ENCODE measurements at regions not wholly inside any gene's neighbourhood (a gene's known extent, or its start where the extent isn't known, plus 50 kb on each side); places are given as distances from the start of the nearest gene placed in this dataset.
A peak's percentile ranks its signal among the peaks of the same experiment; 100 is the strongest.

GRCh38 chr9:105146677-105147076, 97.8 kb upstream of the SLC44A1 start:
- no peak overlapping the region for H3K4me3 ChIP-seq (ENCODE audit: low read depth, low read length)
- DNase-seq (ENCODE audit: low read depth) = no peak
- TF ChIP-seq, protein P1, sequence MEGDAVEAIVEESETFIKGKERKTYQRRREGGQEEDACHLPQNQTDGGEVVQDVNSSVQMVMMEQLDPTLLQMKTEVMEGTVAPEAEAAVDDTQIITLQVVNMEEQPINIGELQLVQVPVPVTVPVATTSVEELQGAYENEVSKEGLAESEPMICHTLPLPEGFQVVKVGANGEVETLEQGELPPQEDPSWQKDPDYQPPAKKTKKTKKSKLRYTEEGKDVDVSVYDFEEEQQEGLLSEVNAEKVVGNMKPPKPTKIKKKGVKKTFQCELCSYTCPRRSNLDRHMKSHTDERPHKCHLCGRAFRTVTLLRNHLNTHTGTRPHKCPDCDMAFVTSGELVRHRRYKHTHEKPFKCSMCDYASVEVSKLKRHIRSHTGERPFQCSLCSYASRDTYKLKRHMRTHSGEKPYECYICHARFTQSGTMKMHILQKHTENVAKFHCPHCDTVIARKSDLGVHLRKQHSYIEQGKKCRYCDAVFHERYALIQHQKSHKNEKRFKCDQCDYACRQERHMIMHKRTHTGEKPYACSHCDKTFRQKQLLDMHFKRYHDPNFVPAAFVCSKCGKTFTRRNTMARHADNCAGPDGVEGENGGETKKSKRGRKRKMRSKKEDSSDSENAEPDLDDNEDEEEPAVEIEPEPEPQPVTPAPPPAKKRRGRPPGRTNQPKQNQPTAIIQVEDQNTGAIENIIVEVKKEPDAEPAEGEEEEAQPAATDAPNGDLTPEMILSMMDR (IDR thresholded peaks at IDR 0.05; ENCODE audit: insufficient read depth, low read depth, low read length, missing control alignments) = no peak

- H3K4me3 ChIP-seq (ENCODE audit: low read depth, low read length) = no peak overlapping the region
- TF ChIP-seq, protein P1 (IDR thresholded peaks at IDR 0.05; ENCODE audit: insufficient read depth, low read depth, low read length, missing control alignments) = no peak
- DNase-seq (ENCODE audit: low read depth) = no peak
Measured at GRCh38 chr9:105147110-105147871, 97.2 kb upstream of the SLC44A1 start.

DNA sequence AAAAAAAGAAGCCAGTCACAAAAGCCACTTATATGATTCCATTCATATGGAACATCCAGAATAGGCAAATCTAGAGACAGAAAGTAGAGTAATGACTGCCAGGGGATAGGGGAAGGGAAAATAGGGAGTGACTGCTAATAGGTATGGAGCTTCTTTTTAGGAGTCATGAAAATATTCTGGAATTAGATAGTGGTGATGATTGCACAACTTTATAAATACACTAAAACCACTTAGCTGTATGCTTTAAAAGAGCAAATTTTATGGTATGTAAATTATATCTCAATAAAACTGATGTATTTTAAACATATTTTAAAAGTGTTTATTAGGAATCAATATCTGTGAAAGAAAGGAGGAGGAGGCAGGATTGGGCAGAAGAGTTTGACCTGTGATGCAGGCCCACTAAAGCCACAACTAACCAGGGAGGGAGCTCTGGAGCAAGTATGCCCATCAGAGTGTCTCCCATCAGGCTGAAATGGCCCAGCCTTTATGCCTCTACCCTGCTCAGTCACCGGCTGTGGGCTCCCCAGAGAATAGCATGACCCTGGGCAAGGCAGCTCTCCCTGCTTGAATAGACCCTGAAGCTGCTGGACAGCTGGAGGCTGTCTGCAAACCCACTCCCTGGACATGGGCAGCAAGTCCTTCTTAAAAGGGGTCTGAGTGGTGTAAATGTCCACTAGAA, 96.0 kb upstream of the SLC44A1 start:
- TF ChIP-seq, protein P1 (IDR thresholded peaks at IDR 0.05; ENCODE audit: insufficient read depth, low read depth, low read length, missing control alignments) = no peak
- DNase-seq (ENCODE audit: low read depth) = no peak
- H3K4me3 ChIP-seq (ENCODE audit: low read depth, low read length) = no peak overlapping the region

DNA sequence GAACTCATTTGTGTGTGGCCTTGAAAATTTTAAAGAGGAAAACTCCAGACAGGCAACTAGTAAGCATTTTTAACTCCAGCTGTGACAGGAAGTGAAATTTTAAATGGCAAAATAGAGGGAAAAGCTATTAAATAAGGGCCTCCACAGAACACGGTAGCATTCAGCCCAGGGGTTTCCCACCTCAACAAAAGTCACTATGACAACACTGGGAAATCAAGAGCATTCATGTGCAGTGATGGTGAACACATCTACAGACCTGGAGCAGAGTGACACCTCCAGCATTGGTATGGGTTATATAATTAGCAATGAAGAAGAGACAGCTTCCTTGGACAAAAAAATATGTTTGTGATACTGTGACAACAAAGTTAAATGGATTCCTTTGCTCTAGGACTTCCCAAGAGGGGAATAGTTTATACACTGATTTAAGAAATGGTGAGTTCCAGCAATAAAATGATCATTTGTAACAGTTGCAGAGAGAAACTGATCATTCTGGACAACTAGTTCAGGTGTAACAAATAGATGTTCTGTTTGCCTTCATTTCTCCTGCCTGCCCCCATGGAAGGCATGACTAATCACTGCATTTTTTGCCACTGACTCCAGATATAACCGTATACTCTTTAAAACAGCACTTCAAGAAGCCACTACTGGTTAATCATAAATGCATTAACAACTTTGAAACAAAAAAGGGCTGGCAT, 93.3 kb upstream of the SLC44A1 start:
- DNase-seq (ENCODE audit: low read depth) = peak; percentile 32
- TF ChIP-seq, protein P1 (IDR thresholded peaks at IDR 0.05; ENCODE audit: insufficient read depth, low read depth, low read length, missing control alignments) = no peak
- no peak overlapping the region for H3K4me3 ChIP-seq (ENCODE audit: low read depth, low read length)

DNA sequence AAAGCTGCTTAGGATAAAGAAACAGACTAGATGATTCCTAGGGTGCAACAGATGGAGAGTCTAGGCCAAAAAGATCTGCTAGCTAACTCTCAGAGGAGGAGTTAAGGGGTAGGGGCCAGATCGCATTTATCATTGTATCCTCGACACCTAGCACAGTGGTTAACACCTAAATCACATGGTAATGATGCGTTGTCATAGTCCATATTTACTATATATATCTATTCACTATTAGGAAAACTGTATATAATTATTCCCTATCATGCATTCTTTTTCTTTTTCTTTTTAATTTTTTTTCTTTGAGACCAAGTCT, 92.8 kb upstream of the SLC44A1 start:
- H3K4me3 ChIP-seq (ENCODE audit: low read depth, low read length) = no peak overlapping the region
- TF ChIP-seq, protein P1 (IDR thresholded peaks at IDR 0.05; ENCODE audit: insufficient read depth, low read depth, low read length, missing control alignments) = no peak
- DNase-seq (ENCODE audit: low read depth) = no peak

DNA sequence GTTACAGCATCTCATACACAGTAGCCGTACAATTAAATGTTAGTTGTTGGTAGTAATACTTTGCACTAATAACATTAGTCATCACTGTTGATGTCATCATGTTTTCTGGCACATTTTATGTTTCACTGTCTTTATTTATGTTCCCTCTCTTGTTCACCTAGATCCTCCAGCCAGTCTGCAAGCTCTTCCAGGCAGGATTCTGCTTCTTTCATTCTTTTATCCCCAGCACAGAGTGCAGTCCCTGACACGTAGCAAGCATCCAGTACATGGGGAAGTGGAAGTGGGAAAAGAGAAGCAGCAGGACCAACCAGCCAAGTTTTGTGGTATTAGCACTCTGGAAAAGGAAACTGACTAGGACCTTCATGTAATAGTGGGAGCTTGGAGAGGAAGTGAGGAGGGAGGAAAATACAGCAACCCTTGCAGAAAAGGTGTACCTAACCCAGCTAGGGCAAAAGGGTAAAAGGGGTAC, 89.7 kb upstream of the SLC44A1 start:
- DNase-seq (ENCODE audit: low read depth) = no peak
- no peak overlapping the region for H3K4me3 ChIP-seq (ENCODE audit: low read depth, low read length)
- TF ChIP-seq, protein P1 (IDR thresholded peaks at IDR 0.05; ENCODE audit: insufficient read depth, low read depth, low read length, missing control alignments) = no peak

All from GM12865 (cell line).